GM19351 (cell line): ENCODE measurements at regions not wholly inside any gene's neighbourhood (a gene's known extent, or its start where the extent isn't known, plus 50 kb on each side); places are given as distances from the start of the nearest gene placed in this dataset.
"Not testable (repeated sequence)": the region's sequence is repeated elsewhere in the genome, so short reads cannot be mapped to it uniquely, and the experiment has no call there.

ENCODE experiments used
- ATAC-seq: cut with Tn5 transposase; IDR thresholded peaks from one replicate; pipeline ENCODE4 v1.9.1; 2021; ENCODE audit warnings: mild to moderate bottlenecking, moderate library complexity; ENCODE audit not compliant: unreplicated experiment

- ATAC-seq: no peak
These were observed 185.6 kb downstream of the C7orf25 start for GRCh38 chr7:42726066-42726785.

- no peak for ATAC-seq
These were observed 189.2 kb downstream of the C7orf25 start for GRCh38 chr7:42722716-42723115.

GRCh38 chr7:42722198-42722597 lies 189.7 kb downstream of the C7orf25 start:
- ATAC-seq: no peak

- ATAC-seq: no peak
These were observed 190.7 kb downstream of the C7orf25 start for GRCh38 chr7:42720991-42721796.

GRCh38 chr7:42720012-42720411 lies 191.9 kb downstream of the C7orf25 start:
- ATAC-seq: no peak

GRCh38 chr7:42718466-42718865 lies 193.4 kb downstream of the C7orf25 start:
- not testable (repeated sequence) for ATAC-seq

GRCh38 chr7:42714356-42714755 lies 197.5 kb downstream of the C7orf25 start:
- no peak for ATAC-seq

GRCh38 chr7:42709284-42709683 lies 202.6 kb downstream of the C7orf25 start:
- no peak for ATAC-seq

GRCh38 chr7:42704710-42705109 lies 207.2 kb downstream of the C7orf25 start:
- ATAC-seq: no peak

GRCh38 chr7:42702647-42703046 lies 209.2 kb downstream of the C7orf25 start:
- no peak for ATAC-seq

- no peak for ATAC-seq
These were observed 211.2 kb downstream of the C7orf25 start for GRCh38 chr7:42700406-42701327.

- ATAC-seq: no peak
These were observed 212.3 kb downstream of the C7orf25 start for GRCh38 chr7:42699380-42700178.

GRCh38 chr7:42698600-42699374 lies 213.1 kb downstream of the C7orf25 start:
- ATAC-seq: no peak

- ATAC-seq: no peak
These were observed 216.9 kb downstream of the C7orf25 start for GRCh38 chr7:42694894-42695507.

- no peak for ATAC-seq
These were observed 218.1 kb downstream of the C7orf25 start for GRCh38 chr7:42693722-42694121.

- no peak for ATAC-seq
These were observed 219.2 kb downstream of the C7orf25 start for GRCh38 chr7:42692621-42693020.

- ATAC-seq: peak; percentile 64
These were observed 220.9 kb downstream of the C7orf25 start for GRCh38 chr7:42690794-42691639.

GRCh38 chr7:42689626-42690025 lies 222.2 kb downstream of the C7orf25 start:
- ATAC-seq: no peak
